Fibroblast of lung (primary cell): ENCODE measurements at regions not wholly inside any gene's neighbourhood (a gene's known extent, or its start where the extent isn't known, plus 50 kb on each side); places are given as distances from the start of the nearest gene placed in this dataset.

ENCODE experiments used
- EZH2 ChIP-seq: IDR thresholded peaks from 2 replicates; pipeline ENCODE4 v1.5.1; 2012; ENCODE audit warnings: low read length, control low read depth, mild to moderate bottlenecking; ENCODE audit errors: missing control alignments
- TF ChIP-seq, protein P1 (sequence below), 2 donors: IDR thresholded peaks in 1 of 2; conservative IDR thresholded peaks in 1 of 2; 1 replicate in 1 of 2; 2 replicates in 1 of 2; pipeline ENCODE4 v1.5.1; 2011 to 2012; ENCODE audit warnings: low read length in 2 of 2, control low read depth in 1 of 2, inconsistent platforms in 1 of 2, low read depth in 1 of 2, mild to moderate bottlenecking in 1 of 2

DNA sequence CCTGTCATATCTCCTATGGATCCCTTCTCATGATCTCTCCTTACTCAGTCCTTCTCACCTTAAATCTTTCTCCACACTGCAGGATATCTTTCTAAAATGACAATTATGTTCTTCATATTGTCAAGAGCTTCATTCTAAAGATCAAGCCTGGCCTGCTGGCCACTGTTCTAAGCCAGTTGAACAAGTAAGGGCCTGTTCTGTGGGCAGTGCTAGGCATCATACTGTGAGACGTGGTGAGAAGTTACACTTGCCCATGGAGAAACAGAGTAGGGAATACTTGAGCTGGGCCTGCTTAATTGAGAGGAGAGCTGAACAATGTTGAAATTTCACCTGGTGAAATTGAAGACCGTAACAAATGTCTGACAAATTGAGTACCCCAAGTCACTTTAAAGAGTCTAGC lies 184.1 kb upstream of the RASGRP1 start:
- TF ChIP-seq, protein P1, sequence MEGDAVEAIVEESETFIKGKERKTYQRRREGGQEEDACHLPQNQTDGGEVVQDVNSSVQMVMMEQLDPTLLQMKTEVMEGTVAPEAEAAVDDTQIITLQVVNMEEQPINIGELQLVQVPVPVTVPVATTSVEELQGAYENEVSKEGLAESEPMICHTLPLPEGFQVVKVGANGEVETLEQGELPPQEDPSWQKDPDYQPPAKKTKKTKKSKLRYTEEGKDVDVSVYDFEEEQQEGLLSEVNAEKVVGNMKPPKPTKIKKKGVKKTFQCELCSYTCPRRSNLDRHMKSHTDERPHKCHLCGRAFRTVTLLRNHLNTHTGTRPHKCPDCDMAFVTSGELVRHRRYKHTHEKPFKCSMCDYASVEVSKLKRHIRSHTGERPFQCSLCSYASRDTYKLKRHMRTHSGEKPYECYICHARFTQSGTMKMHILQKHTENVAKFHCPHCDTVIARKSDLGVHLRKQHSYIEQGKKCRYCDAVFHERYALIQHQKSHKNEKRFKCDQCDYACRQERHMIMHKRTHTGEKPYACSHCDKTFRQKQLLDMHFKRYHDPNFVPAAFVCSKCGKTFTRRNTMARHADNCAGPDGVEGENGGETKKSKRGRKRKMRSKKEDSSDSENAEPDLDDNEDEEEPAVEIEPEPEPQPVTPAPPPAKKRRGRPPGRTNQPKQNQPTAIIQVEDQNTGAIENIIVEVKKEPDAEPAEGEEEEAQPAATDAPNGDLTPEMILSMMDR (conservative IDR thresholded peaks at IDR 0.05 in 1 of 2, IDR thresholded peaks at IDR 0.05 in 1 of 2; ENCODE audit: low read depth in 1 of 2, low read length in 2 of 2): no peak
- no peak for TF ChIP-seq EZH2
